NCI-H2171 (cell line): ENCODE measurements at regions not wholly inside any gene's neighbourhood (a gene's known extent, or its start where the extent isn't known, plus 50 kb on each side); places are given as distances from the start of the nearest gene placed in this dataset.
"Not testable (repeated sequence)": the region's sequence is repeated elsewhere in the genome, so short reads cannot be mapped to it uniquely, and the experiment has no call there.

ENCODE experiments used
- DNase-seq: peaks from one replicate; lab custom pipeline; 2025; lab: John Stamatoyannopoulos, UW

DNA sequence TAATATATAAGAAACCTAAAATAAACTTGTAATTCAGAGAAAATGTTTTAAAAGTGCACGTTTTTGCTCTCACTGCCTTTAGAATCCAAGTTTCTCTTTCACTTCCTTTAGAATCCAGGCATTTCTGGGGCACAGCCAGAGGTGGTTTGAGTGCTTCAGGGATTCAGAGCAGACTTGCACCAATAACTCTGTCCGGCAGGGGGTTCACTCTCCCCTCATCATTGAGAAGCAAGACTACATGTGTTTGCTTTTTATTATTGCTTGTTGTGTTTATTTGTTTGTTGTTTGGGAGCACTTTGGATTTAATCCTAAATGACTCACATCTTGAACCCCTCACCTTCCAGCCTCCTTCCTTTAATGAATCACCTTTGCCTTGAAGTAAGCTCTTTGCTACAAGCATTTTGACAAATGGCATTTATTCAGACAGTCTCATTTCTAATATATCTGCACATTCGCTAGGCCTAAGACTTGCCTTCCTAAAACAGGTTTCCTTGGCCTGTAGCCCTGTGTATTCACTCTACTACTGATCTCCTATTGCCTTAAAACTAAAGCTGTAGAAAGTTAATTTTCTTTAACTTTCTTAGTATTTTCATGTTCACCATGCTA lies 233.5 kb upstream of the ATP5MC3 start:
- no peak for DNase-seq

- DNase-seq = no peak
Measured at GRCh38 chr2:175414191-175414881, 232.8 kb upstream of the ATP5MC3 start.

- DNase-seq = not testable (repeated sequence)
Measured at GRCh38 chr2:175410941-175411340, 229.4 kb upstream of the ATP5MC3 start.

DNA sequence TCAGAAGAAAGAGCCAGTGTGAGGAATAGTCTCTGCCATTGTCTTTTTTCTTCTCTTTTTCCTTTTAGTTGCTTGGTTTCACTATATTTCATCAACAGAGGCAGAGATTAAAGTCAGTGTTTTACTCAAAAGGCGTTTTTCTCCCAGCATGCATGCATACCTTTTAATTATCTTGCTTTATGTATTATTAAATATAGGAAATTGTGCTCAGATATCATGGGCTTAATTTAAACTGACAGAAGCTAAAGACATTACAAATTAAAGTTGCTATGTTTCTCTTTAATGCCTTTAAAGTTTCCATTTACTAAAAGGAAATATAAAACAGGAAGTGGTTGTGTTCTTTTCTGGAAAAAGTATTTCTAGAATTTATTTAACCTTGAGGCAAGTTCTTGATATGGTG lies 223.3 kb upstream of the ATP5MC3 start:
- no peak for DNase-seq

- DNase-seq = no peak
Measured at GRCh38 chr2:175403599-175404221, 222.2 kb upstream of the ATP5MC3 start.

DNA sequence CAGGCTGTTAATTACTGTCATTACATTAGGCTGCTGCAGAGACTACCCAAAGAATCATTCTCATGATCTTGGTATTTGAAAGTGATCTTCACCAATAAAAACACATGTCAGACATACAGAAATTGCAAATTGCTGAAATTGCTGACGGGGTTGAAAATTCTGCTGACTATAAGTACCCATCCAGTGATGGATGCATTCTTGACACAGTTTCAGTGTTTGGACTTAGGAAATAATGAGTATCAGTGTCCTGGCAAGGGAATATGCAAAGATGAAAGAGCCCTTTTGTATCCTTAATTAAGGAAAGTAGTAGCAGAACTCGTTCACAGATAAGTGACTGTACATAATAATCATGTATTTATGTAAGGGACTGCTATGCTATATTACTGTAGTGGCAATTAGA lies 221.1 kb upstream of the ATP5MC3 start:
- no peak for DNase-seq

- DNase-seq = no peak
Measured at GRCh38 chr2:175401956-175402469, 220.5 kb upstream of the ATP5MC3 start.

DNA sequence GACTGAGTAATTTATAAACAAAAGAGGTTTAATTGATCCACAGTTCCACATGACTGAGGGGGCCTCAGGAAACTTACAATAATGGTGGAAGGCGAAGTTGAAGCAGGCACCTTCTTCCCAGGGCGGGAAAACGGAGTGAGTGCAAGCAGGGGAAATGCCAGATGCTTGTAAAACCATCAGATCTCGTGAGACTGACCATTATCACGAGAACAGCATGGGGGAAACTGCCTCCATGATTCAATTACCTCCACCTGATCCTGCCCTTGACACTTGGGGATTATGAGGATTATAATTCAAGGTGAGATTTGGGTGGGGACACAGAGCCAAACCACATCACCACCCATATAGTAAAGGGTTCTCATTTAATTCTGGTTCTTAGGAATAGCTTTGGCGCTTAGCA lies 219.5 kb upstream of the ATP5MC3 start:
- DNase-seq = no peak

DNA sequence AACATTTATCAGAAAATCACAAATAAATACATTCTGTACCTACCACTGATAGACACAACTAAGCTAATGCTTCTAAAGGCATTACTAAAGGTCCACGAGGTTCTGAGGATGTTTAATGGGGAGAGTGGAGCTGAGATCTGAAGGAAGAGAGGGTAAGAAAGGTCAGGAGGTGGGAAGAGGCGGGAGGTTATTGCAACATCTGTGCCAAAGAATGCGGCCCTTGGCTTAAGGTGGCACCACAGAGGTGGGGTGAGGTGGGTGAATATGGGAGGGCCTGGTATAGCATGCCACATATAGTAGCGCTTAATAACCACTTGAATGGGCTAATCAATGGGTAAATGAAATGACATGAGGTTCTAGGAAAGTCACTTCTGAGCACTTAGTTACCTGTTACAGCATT lies 217.8 kb upstream of the ATP5MC3 start:
- no peak for DNase-seq

DNA sequence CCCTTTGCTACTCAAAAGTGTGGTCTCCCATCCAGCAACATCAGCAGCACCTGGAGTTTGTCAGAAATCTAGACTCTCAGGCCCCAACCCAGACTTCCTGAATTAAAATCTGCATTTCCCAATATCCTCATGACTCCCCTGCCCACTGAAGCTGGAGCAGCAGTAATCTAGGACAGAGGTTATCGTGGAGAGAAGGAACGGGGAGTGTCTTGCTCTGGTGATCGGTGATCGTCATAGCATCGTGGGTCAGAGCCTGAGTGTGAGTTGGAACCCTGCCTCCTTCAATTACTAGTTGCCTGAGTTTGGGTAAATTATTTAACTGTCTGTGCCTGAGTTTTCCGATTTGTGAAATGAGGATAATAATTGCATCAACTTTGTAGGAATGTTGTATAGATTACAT lies 217.3 kb upstream of the ATP5MC3 start:
- no peak for DNase-seq

DNA sequence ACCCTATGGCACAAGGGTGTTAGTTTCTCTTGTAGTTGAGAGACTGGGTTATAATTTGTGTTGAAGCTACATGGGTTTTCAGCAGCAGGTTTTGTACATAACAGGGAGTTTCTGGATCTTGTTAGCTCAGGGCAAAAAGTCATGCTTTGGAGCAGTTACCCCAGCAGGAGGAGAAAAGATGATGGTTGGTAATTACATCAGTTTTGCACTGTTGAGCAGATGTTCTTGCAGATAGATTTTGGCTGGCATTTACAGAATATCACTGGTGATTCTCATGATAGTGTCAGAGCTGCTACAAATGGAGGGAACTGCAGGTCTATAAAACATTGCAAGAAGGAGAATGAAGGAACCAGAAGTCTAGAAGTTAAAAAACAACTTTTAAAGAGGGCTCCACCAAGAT lies 215.2 kb upstream of the ATP5MC3 start:
- no peak for DNase-seq

DNA sequence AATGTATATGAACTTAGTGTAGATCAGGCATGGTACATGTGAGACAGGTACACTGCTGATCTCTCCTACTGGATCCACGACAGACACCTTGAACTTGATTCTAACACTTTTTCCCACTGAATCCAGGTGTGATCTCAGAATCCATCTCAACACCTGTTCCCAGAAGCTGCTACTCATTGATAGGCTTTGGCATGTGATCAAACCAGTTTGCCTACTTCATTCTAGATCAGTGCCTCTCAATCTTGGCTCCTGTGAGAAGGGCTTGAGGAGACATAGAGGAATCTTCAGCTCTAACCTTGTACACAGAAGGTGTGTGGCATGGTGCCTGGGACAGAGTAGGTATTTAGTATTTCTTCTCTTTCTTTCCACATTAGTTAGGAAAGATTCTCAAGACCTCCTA lies 212.3 kb upstream of the ATP5MC3 start:
- no peak for DNase-seq

DNA sequence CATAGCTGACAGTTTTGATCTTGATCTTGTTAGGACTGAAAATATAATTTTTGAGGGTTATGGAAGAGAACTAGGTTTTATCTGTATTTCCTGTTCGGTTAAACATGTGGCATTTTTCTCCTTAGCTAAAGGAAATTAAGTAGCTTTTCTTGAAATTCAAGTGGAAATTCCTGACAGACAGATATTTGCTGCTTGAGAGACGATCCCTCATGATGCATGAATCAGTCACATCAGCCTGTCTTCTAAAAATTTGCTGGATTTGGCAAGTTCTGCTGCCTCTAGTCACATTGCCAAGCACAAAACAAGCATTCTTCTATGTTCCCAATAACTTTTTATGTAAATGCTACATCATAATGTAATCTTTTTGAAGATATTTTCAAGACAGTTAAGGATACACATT lies 201.8 kb upstream of the ATP5MC3 start:
- no peak for DNase-seq

DNA sequence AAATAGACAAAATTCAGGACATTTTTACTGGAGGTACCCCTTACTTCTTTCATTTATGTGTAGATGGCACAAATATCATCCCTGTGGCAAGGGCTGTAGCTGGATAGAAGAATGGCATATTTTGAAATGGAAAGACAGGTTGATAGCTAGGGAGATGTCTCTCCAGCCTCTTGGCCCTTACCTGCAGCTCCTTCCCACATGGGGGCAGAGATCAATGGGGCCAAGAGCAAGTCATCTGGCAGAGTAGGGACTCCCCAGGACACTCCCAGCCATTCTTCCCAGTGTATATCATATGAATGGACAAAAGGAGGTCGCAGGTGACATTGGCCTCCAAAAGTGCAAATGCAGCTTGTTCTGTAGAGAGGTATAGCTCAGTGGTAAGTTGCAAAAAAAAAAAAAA lies 192.2 kb upstream of the ATP5MC3 start:
- DNase-seq = no peak

- DNase-seq = no peak
Measured at GRCh38 chr2:175372704-175373701, 191.5 kb upstream of the ATP5MC3 start.

DNA sequence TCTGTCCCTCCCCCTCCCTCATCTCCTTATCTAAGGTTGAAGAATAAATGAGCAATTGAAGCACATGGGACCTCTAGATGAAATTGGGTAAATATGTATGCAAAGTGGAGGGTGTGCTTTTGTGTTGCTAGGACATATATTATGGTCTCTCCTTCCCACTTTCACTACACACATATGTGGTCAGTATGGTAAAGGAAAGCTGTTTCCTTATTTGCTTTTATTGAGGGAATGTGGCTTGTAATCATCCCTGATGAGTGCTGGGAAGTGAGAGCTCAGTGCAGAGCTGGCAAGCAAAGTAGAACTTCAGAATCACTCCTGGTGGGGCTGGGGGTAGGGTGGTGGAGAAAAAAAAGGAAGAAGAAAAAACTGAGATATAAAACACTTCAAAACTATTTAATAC lies 189.9 kb upstream of the ATP5MC3 start:
- DNase-seq = no peak

DNA sequence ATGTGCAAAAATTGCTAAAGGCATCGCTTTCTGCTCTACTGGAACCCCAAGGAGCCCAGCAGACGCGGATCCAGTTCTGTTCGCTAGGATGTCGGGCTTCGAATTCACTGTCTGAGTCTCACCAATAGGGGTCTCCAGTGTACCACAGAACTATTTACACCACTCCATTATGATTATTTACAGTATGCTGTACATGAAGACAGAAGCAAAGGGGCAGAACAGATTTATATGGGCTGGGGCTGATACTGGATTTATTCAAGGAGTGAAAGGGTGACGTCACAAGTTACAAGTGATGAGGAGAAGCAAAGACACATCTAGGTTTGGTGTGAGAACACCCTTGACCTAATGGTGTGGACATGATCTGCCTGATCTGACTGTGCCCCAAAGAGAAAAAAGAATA lies 185.3 kb upstream of the ATP5MC3 start:
- no peak for DNase-seq

- no peak for DNase-seq
Measured at GRCh38 chr2:175363699-175364098, 182.2 kb upstream of the ATP5MC3 start.

GRCh38 chr2:175362331-175362730 lies 180.8 kb upstream of the ATP5MC3 start:
- DNase-seq = no peak

GRCh38 chr2:175359710-175360109 lies 178.2 kb upstream of the ATP5MC3 start:
- DNase-seq = no peak

DNA sequence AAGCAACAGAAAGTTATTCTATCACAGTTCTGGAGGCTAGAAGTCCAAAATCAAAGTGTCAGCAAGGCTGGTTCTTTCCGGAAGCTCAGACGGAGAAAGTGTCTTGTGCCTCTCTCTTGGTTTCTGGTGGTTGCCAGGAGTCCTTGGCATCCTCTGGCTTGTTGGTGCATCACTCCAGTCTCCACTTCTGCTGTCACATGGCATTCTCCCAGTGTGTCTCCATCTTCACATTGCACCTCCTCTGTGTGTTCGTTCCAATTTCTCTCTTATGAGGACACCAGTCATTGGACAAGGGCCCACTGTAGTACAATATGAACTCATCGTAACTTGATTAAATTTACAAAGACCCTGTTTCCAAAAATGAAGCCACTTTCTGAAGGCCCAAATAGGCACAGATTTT lies 175.4 kb upstream of the ATP5MC3 start:
- DNase-seq = no peak

- no peak for DNase-seq
Measured at GRCh38 chr2:175355246-175355645, 173.7 kb upstream of the ATP5MC3 start.
